HFF-Myc (cell line): ENCODE measurements at regions not wholly inside any gene's neighbourhood (a gene's known extent, or its start where the extent isn't known, plus 50 kb on each side); places are given as distances from the start of the nearest gene placed in this dataset.
A peak's percentile ranks its signal among the peaks of the same experiment; 100 is the strongest.

Experiments
- DNase-seq: peaks from one replicate; pipeline ENCODE4 v3.0.0-alpha.2; 2011; ENCODE audit warnings: low read depth; ENCODE audit errors: extremely low read depth
- H3K4me3 ChIP-seq: replicated peaks from 2 replicates; pipeline ENCODE4 v1.5.1; 2011; ENCODE audit warnings: low read depth, mild to moderate bottlenecking, control low read depth, low read length
- CTCF ChIP-seq: IDR thresholded peaks from 2 replicates; pipeline ENCODE4 v1.5.1; 2012; ENCODE audit warnings: mild to moderate bottlenecking, low read depth, low read length, control low read depth; ENCODE audit errors: missing control alignments

GRCh38 chr11:109547356-109548027 lies 125.5 kb downstream of the C11orf87 start:
- DNase-seq = peak; percentile 2
- no peak overlapping the region for H3K4me3 ChIP-seq
- no peak for TF ChIP-seq CTCF

GRCh38 chr11:109552376-109552775 lies 130.4 kb downstream of the C11orf87 start:
- TF ChIP-seq CTCF = no peak
- no peak overlapping the region for H3K4me3 ChIP-seq
- DNase-seq = no peak

GRCh38 chr11:109553284-109553683 lies 131.3 kb downstream of the C11orf87 start:
- DNase-seq = no peak
- TF ChIP-seq CTCF = no peak
- no peak overlapping the region for H3K4me3 ChIP-seq

- H3K4me3 ChIP-seq = no peak overlapping the region
- no peak for TF ChIP-seq CTCF
- DNase-seq = no peak
These were observed 133.0 kb downstream of the C11orf87 start for GRCh38 chr11:109554951-109555350.

GRCh38 chr11:109564241-109564640 lies 142.3 kb downstream of the C11orf87 start:
- TF ChIP-seq CTCF = no peak
- H3K4me3 ChIP-seq = no peak overlapping the region
- no peak for DNase-seq

- TF ChIP-seq CTCF = no peak
- H3K4me3 ChIP-seq = no peak overlapping the region
- DNase-seq = no peak
These were observed 160.5 kb downstream of the C11orf87 start for GRCh38 chr11:109582470-109582869.
